NCI-H748 treated with DMSO at 0.1 percent for 48 hours (cell line): ENCODE measurements at regions not wholly inside any gene's neighbourhood (a gene's known extent, or its start where the extent isn't known, plus 50 kb on each side); places are given as distances from the start of the nearest gene placed in this dataset.
"Not testable (repeated sequence)": the region's sequence is repeated elsewhere in the genome, so short reads cannot be mapped to it uniquely, and the experiment has no call there.

ENCODE experiments used
- DNase-seq: peaks from one replicate; lab custom pipeline; 2025; lab: John Stamatoyannopoulos, UW

DNA sequence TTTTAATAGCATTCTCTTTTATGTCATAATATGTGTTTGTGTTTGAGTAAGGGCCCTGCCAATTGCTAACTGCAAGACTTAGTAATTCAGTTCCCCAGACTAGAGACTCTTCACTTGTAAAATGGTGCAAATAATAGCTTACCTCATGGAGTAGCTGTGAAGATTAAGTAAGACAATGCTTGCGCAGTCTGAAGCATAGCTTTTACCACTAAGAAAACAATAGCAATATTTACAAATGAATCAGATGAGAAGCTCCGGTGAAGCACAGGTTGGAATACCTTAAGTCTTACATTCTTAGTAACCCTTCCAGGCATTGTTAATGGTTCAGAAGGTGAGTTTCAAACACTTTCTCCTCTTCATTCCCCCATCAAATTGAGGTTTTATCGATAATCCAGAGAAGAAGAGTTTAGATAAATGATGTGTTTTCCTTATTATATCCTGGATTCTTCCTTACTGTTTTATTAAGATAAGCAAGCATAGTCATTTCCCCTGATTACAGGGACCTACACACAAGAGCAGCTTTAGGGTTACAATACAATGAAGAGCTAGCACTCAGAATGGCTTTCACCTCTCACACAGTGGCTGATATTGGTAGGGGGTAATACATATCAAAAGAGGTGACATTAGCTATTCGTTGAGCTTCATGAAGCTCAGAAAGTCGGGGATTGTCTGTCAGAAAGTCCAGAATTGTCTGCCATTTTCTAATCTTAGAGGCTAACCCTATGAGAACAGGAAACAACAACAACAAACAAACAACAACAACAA lies 96.4 kb upstream of the EDIL3 start:
- DNase-seq: no peak

DNA sequence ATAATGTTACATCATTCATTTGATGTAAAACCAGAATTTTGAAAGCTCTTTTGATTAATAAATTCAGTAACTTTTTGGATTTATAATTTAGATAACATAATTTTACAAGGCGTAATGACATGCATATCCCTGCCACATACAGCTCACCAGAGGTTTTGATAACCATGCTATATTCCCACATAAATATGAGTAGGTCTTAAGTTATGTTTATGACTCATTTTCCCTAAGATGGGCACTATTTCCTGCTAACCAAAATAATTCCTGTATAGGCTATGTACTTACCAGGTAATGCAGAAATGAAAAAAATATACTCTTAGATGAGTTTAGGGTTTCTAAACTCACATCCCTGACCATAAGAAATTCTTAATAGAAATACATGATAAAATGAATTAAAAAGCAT lies 93.9 kb upstream of the EDIL3 start:
- DNase-seq: no peak

DNA sequence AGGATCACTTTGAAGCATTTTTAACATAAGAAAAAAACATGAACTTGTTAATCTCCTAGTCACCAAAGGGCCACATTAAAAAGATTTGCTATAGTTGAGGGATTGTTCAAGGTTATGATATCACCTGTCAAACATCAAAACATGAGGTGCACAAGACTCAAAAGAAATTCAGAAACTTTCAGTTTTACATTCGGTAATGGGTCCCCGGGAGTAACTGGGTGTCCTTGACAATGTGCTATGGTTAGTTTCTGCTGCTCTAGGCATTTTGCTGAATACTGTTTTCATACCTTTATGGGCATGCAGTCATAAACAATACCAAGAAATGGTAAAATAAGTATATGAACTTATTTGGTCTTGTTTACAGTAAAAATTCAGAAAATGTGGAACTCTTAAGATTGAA lies 92.8 kb upstream of the EDIL3 start:
- DNase-seq: no peak

DNA sequence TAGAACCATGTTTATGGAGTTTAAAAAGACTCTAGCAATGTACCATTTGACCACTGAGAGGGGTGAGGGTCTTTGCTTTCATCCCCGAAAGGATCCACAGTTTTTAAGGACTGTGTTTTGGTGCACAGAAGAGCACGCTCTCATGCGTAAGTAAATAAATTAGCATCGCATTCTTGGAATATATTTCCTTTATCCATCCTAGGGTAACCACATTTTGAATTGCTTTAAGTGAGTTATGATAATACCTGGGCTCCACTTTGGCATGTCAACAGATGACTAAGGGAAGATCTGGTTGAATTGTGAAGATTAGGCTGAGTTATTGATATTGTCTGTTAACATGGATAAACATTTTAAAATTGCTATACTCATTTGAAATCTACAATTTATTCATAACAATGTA lies 89.4 kb upstream of the EDIL3 start:
- DNase-seq: no peak

DNA sequence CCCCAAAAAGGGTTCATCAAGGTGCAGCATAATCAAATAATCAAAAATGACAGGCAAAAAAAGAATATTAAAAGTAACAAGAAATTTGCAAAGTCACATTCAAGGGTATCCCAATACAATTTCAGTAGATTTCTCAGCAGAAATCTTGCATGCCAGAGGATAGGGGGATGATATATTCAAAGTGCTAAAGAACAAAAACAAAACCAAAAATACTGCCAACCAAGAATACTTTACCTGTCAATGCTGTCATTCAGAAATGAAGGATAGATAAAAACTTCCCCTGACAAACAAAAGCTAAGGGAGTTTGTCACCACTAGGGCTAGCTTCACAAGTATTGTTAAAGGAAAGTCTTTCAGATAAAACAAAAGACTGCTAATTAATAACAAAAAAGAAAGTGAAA lies 68.7 kb upstream of the EDIL3 start:
- DNase-seq: no peak

DNA sequence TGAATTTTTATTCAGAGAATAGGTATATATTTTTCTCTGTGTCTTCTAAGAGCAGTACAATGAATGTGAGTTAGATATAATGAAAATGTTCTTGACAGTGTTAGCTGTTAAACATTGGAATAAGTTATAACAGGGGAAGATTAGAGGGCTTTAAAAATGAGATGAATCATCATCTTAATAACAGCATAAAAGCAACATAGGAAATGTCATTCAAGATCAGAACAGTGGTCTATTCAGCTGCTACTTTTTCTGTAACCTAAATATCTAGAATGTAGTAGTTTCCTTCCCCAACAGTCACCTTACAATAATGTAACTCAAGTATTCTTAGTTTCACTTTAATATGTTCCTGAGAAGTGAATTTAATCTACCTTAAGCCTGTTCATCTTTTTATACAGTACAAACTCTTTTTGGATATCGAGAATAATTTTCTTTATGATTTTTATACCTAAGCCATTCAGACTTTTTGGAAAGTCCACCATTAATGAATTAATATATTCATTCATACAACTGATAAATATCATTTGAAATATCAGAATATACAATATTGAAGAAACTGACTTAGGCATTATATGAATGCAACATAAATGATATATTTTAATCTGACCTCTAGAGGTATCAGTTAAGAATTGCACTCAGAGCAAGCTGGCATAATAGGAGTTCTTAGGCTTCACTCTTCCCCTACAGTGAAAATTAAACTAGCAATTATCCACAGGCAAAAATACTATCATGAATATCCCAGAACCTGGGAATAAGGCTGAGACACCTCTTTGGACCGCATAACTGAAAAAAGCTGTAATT lies 66.1 kb upstream of the EDIL3 start:
- DNase-seq: no peak

DNA sequence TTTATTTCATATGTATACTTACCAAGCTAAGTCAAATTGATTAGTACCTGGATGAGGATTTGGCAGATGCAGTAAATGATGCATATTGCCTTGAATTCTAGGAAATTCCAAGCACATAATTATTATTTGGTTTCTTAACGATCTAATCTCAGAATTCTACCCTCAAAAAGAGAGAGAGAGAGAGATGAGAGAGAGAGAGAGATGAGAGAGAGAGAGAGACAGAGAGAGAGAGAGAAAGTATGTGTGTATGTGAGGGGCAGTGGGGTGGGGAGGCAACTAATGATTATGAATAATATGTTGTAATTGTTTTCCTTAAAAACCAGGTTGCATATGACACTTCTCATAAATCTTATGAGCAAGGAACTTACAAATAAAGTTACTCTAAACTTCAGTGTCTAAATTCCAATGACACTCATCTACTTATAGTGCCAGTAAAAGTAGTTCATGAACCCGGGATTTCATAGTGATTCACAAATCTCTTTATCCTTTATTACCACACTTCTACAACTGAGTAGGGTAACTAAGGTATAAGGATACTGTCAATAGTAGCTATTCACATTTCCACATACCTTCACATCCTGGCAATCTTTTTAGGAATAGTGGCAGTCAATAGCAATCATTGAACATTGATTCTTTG lies 60.5 kb upstream of the EDIL3 start:
- no peak for DNase-seq

DNA sequence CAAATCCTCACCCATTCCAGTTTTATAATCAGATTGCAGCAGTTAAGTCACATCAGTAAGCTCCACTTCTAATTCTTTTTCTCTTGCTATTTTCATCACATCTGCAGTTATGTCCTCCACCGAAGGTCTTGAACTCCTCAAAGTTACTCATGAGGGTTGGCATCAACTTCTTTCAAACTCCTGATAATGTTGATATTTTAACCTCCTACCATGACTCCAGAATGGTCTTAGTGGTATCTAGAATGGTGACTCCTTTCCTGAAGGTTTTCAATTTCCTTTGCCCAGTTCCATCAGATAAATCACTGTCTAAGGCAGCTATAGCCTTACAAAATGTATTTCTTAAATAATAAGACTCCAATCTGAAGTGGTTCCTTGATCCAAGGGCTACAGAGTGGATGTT lies 53.8 kb upstream of the EDIL3 start:
- no peak for DNase-seq

DNA sequence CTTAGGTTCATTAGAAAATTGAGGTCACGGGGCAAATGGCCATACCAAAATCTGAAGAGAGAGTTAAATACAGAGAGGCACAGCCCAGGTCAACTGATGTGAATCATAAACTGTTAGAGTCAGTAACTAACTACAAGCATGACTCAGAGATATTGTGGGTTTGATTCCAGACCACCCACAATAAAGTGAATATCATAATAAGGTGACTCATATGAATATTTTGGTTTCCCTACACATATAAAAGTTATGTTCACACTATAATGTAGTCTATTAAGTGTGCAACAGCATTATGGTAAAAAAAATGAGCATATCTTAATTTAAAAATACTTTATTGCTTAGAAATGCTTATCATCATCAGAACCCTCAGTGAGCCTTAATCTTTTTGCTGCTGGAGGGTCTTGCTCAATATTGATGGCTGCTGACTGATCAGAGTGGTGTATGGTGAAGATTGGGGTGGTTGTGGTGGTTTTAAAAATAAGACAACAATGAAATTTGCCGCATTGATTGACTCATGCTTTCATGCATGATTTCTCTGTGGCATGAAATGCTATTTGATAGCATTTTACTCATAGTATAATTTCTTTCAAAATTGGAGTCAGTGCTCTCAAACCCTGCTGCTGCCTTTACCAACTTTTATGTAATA lies 53.1 kb upstream of the EDIL3 start:
- no peak for DNase-seq

DNA sequence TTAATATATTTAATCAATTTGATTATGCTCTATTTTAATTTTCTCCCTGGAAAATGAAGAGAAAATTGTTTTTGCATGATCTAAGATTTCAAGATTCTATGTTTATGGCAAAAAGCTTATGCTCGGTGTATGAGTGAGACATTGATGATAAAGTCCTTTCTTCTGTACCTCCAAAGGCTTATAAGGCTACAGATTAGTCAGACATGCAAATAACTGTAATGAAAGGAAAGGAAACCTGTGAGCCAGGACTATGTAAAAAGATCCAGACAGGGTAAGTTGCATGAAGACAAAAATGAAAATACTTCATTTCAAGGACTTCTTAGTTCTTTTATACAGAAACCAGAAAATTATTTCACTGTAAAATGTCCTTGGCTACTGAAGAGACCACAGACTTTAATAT lies 52.2 kb upstream of the EDIL3 start:
- no peak for DNase-seq

DNA sequence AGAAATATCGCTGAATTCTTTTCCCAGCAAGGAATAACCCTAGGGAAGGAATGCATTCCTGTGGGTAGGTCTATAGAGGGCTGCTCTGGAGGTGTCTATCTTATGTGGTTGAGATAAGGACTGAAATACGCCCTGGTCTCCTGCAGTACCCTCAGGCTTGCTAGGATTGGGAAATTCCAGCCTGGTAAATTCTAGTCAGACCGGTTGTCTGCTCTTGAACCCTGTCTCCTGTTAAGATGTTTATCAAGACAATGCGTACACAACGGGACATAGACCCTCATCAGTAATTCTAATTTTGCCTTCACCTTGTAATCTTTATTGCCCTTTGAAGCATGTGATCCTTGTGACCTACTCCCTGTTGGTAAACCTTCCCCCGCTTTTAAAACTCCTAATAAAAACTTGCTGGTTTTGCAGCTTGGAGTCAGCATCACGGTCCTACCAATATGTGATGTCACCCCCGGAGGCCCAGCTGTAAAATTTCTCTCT lies 51.2 kb upstream of the EDIL3 start:
- DNase-seq: not testable (repeated sequence)
